CD4-positive, alpha-beta T cell (primary cell): ENCODE measurements at regions not wholly inside any gene's neighbourhood (a gene's known extent, or its start where the extent isn't known, plus 50 kb on each side); places are given as distances from the start of the nearest gene placed in this dataset.

Experiments used
- ATAC-seq: fragments of 200-7000 bp; cut with Tn5 transposase; one replicate; pipeline ENCODE4 v1.10.0; 2022; ENCODE audit warnings: mild to moderate bottlenecking; ENCODE audit not compliant: poor library complexity
- CTCF ChIA-PET: fragments of 350-600 bp; sonication (Branson Sonifier 250); formaldehyde crosslinking; loops from one replicate; lab custom pipeline; 2021; ENCODE audit warnings: antibody characterized with exemption, inconsistent platforms; lab: Charles Lee
- POLR2A ChIA-PET: fragments of 350-600 bp; sonication (Branson Sonifier 250); formaldehyde crosslinking; loops from one replicate; lab custom pipeline; 2021; ENCODE audit warnings: antibody characterized with exemption, inconsistent platforms; lab: Charles Lee
- DNase-seq, 14 experiments: peaks; one replicate each; pipeline ENCODE4 v3.0.0-alpha.2; 2013 to 2020; ENCODE audit warnings: mixed read lengths in 2 of 14
- H3K27ac ChIP-seq, 2 donors: one replicate each; pipeline versions ENCODE4 v1.5.1 to v1.7.0; 2013; ENCODE audit warnings: low read length in 2 of 2, low read depth in 1 of 2, mild to moderate bottlenecking in 1 of 2
- H3K27me3 ChIP-seq, 2 experiments: 1 replicate in 1 of 2; 2 replicates in 1 of 2; pipeline versions ENCODE4 v1.6.1 to v1.7.0; 2013; ENCODE audit warnings: low read length in 2 of 2, control low read depth in 1 of 2, mild to moderate bottlenecking in 1 of 2, moderate library complexity in 1 of 2; ENCODE audit not compliant: insufficient read depth in 2 of 2, control insufficient read depth in 1 of 2
- H3K36me3 ChIP-seq: one replicate; pipeline ENCODE4 v1.6.1; 2013; ENCODE audit warnings: low read length, control low read depth; ENCODE audit not compliant: insufficient read depth
- H3K4me1 ChIP-seq: one replicate; pipeline ENCODE4 v1.6.1; 2013; ENCODE audit warnings: low read length, control low read depth; ENCODE audit not compliant: insufficient read depth
- H3K4me3 ChIP-seq: one replicate; pipeline ENCODE4 v1.5.1; 2013; ENCODE audit warnings: mild to moderate bottlenecking, low read length, moderate library complexity
- H3K9me3 ChIP-seq, 2 experiments: 1 replicate in 1 of 2; 2 replicates in 1 of 2; pipeline versions ENCODE4 v1.6.1 to v1.7.0; 2013; ENCODE audit warnings: low read length in 2 of 2, mild to moderate bottlenecking in 2 of 2, control low read depth in 1 of 2, moderate library complexity in 1 of 2; ENCODE audit not compliant: control insufficient read depth in 1 of 2, insufficient read depth in 1 of 2
- H3K27ac Mint-ChIP-seq: one replicate; pipeline ENCODE4 v1.8.0; 2020; ENCODE audit warnings: mixed read lengths
- H3K27me3 Mint-ChIP-seq: one replicate; pipeline ENCODE4 v1.8.0; 2021; ENCODE audit warnings: mixed read lengths
- H3K36me3 Mint-ChIP-seq: one replicate; pipeline ENCODE4 v1.8.0; 2021; ENCODE audit warnings: low read depth, mixed read lengths
- H3K4me1 Mint-ChIP-seq: one replicate; pipeline ENCODE4 v1.8.0; 2021; ENCODE audit warnings: low read depth, mixed read lengths
- H3K4me3 Mint-ChIP-seq: one replicate; pipeline ENCODE4 v1.8.0; 2020; ENCODE audit warnings: mild to moderate bottlenecking, mixed read lengths
- H3K9me3 Mint-ChIP-seq: one replicate; pipeline ENCODE4 v1.8.0; 2020; ENCODE audit warnings: mixed read lengths
- intact Hi-C, 2 experiments: fragments of 100-400 bp; cut with DNase I in 1 of 2; cut with micrococcal nuclease in 1 of 2; formaldehyde crosslinking; loops; one replicate each; pipeline versions ENCODE4 v1.15.1 to v1.9.0; 2023 to 2025; cut with DNase I, micrococcal nuclease
- TF ChIP-seq, protein P1 (sequence below): fragments of 200-600 bp; IDR thresholded peaks from one replicate; pipeline ENCODE4 v1.8.0; 2022; ENCODE audit warnings: antibody characterized with exemption, mild to moderate bottlenecking

GRCh38 chr6:111982681-111983080 lies 71.2 kb upstream of the CCN6 start:
- Histone ChIP-seq H3K27me3 (no peaks in the 10 kb centered on the region), H3K36me3 (no peaks in the 10 kb centered on the region), H3K4me3 (no peak overlapping the region), H3K9me3 (no peaks in the 10 kb centered on the region), H3K4me1 (peaks cover 56% of the 10 kb centered on the region), H3K27ac (no peak overlapping the region)
- TF ChIP-seq, protein P1, sequence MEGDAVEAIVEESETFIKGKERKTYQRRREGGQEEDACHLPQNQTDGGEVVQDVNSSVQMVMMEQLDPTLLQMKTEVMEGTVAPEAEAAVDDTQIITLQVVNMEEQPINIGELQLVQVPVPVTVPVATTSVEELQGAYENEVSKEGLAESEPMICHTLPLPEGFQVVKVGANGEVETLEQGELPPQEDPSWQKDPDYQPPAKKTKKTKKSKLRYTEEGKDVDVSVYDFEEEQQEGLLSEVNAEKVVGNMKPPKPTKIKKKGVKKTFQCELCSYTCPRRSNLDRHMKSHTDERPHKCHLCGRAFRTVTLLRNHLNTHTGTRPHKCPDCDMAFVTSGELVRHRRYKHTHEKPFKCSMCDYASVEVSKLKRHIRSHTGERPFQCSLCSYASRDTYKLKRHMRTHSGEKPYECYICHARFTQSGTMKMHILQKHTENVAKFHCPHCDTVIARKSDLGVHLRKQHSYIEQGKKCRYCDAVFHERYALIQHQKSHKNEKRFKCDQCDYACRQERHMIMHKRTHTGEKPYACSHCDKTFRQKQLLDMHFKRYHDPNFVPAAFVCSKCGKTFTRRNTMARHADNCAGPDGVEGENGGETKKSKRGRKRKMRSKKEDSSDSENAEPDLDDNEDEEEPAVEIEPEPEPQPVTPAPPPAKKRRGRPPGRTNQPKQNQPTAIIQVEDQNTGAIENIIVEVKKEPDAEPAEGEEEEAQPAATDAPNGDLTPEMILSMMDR: no peak
- Mint-ChIP-seq H3K27ac (peak overlapping the region; percentile 77), H3K4me3 (peak overlapping the region; percentile 11), H3K9me3 (no peaks in the 10 kb centered on the region), H3K36me3 (no peaks in the 10 kb centered on the region), H3K27me3 (no peaks in the 10 kb centered on the region), H3K4me1 (peaks cover 94% of the 10 kb centered on the region)
- DNase-seq (peak in 2 of 14 experiments; percentile 35 to 39), ATAC-seq (no peak)
- intact Hi-C loops: no loop called here
- ChIA-PET POLR2A (interaction anchor here (0.8 to 4.8 kb wide), 5 partner anchors 9 to 272 kb away, joined by 3 to 62 read pairs (median 3); partner anchors contain the start of gene FYN), CTCF (interaction anchor here (0.7 to 1.3 kb wide), 3 partner anchors 9 to 173 kb away, joined by 3 to 8 read pairs (median 3); no protein-coding TSS in a partner anchor)

DNA sequence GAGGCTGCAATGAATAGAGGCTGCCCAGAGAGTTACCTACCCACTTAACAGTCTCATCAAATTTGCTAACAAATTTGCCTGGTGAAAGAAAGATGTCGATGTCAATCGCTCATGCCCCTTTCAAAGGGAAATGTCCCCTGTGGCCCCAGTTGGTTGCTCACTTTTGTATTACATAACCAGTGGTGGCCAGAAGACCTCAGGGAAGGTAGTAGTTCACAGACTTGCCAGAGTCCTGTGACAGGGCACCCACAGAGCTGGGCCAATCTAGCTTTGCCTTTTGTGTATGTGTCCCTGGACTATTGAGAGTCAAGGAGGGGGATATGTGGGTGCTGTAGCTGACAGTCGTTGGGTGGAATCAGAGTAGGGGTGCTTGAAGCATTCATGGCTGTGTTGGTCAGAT lies 70.7 kb upstream of the CCN6 start:
- H3K4me3 ChIP-seq: no peak overlapping the region
- Mint-ChIP-seq H3K36me3 (no peaks in the 10 kb centered on the region), H3K27ac (peak overlapping the region; percentile 77), H3K4me1 (peaks cover 95% of the 10 kb centered on the region), H3K27me3 (no peaks in the 10 kb centered on the region), H3K9me3 (no peaks in the 10 kb centered on the region), H3K4me3 (peak overlapping the region; percentile 0)
- POLR2A ChIA-PET: interaction anchor here (0.6 to 4.8 kb wide), 6 partner anchors 9 to 273 kb away, joined by 3 to 62 read pairs (median 4); partner anchors contain the start of gene FYN
- H3K9me3 ChIP-seq: no peaks in the 10 kb centered on the region
- intact Hi-C loops: no loop called here
- TF ChIP-seq, protein P1: no peak
- H3K4me1 ChIP-seq: peaks cover 60% of the 10 kb centered on the region
- ATAC-seq (no peak), DNase-seq (no peak)
- H3K27me3 ChIP-seq: no peaks in the 10 kb centered on the region
- H3K36me3 ChIP-seq: no peaks in the 10 kb centered on the region
- CTCF ChIA-PET: interaction anchor here (0.7 to 1.3 kb wide), 3 partner anchors 9 to 174 kb away, joined by 3 to 8 read pairs (median 3); no protein-coding TSS in a partner anchor
- no peak overlapping the region for H3K27ac ChIP-seq

DNA sequence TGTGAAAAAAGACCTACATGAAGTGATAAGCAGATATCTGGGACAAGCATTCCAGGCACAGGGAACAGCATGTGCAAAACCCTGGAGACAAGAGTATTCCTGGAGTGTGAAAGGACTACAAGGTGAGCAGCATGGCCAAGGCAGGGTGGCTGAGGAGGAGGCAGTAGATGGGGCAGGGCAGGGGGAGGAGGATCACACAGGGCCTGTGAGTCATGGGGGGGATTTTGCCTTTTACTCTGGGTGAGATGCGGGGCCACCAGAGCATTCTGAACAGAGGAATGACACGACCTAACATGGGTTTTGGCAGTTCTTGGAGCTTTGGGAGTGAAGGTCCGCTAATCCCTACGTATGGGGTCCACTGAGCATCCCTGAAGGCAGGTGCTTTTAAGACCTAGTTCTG lies 69.8 kb upstream of the CCN6 start:
- no peaks in the 10 kb centered on the region for H3K36me3 Mint-ChIP-seq
- CTCF ChIA-PET: interaction anchor here (1.3 kb wide), 1 partner anchor 11 kb away, joined by 4 read pairs; no protein-coding TSS in a partner anchor
- TF ChIP-seq, protein P1: no peak
- no peaks in the 10 kb centered on the region for H3K27me3 Mint-ChIP-seq
- no peak overlapping the region for H3K4me3 Mint-ChIP-seq
- H3K9me3 Mint-ChIP-seq: no peaks in the 10 kb centered on the region
- H3K4me1 Mint-ChIP-seq: peaks cover 95% of the 10 kb centered on the region
- peaks cover 63% of the 10 kb centered on the region for H3K4me1 ChIP-seq
- no peaks in the 10 kb centered on the region for H3K27me3 ChIP-seq
- no peak overlapping the region for H3K27ac ChIP-seq
- DNase-seq: peak in 1 of 14 experiments; percentile 36
- POLR2A ChIA-PET: interaction anchor here (0.7 to 4.8 kb wide), 5 partner anchors 8 to 111 kb away, joined by 3 to 62 read pairs (median 4); partner anchors contain the start of gene FYN
- intact Hi-C loops: no loop called here
- H3K36me3 ChIP-seq: no peaks in the 10 kb centered on the region
- no peak for ATAC-seq
- H3K9me3 ChIP-seq: no peaks in the 10 kb centered on the region
- H3K27ac Mint-ChIP-seq: peak overlapping the region; percentile 77
- H3K4me3 ChIP-seq: no peak overlapping the region
